Mesothelial cell of epicardium (in vitro differentiated cells): ENCODE measurements at regions not wholly inside any gene's neighbourhood (a gene's known extent, or its start where the extent isn't known, plus 50 kb on each side); places are given as distances from the start of the nearest gene placed in this dataset.

Experiments used
- DNase-seq, 2 experiments: peaks; one replicate each; pipeline ENCODE4 v3.0.0; 2021; ENCODE audit warnings: low spot score in 2 of 2; ENCODE audit not compliant: unreplicated experiment in 2 of 2
- H3K27ac Mint-ChIP-seq: 2 replicates; pipeline ENCODE4 v1.8.0; 2021; ENCODE audit warnings: mixed read lengths
- H3K27me3 Mint-ChIP-seq: 2 replicates; pipeline ENCODE4 v1.8.0; 2021; ENCODE audit warnings: low read depth, mixed read lengths
- H3K36me3 Mint-ChIP-seq: 2 replicates; pipeline ENCODE4 v1.8.0; 2021; ENCODE audit warnings: mixed read lengths
- H3K4me1 Mint-ChIP-seq: 2 replicates; pipeline ENCODE4 v1.8.0; 2021; ENCODE audit warnings: mixed read lengths
- H3K4me3 Mint-ChIP-seq: 2 replicates; pipeline ENCODE4 v1.8.0; 2021; ENCODE audit warnings: mild to moderate bottlenecking, moderate library complexity, mixed read lengths
- H3K9me3 Mint-ChIP-seq: 2 replicates; pipeline ENCODE4 v1.8.0; 2021; ENCODE audit warnings: mixed read lengths
- TF ChIP-seq, protein P1 (sequence below): fragments of 200-600 bp; sonication (generic); IDR thresholded peaks from one replicate; pipeline ENCODE4 v1.5.0; 2021; ENCODE audit warnings: antibody characterized with exemption; ENCODE audit not compliant: unreplicated experiment

DNA sequence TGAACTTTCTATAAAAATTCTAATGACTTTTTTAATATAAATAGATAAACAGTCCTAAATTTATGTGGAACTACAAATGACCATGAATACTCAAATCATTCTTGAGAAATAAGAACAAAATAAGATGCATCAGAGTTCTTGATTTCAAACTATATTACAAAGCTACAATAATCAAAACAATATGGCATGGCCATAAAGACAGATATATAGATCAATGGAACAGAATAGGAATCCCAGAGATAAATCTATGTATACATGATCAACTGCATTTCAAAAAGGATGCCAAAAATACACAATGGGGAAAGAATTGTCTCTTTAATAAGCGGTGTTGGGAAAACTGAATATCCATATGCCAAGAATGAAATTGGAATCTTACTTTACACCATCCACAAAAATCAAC lies 98.4 kb upstream of the IL15 start:
- no peak overlapping the region for H3K27ac Mint-ChIP-seq
- H3K9me3 Mint-ChIP-seq: peaks cover 40% of the 10 kb centered on the region
- H3K27me3 Mint-ChIP-seq: no peaks in the 10 kb centered on the region
- no peaks in the 10 kb centered on the region for H3K4me1 Mint-ChIP-seq
- DNase-seq: no peak
- no peak overlapping the region for H3K4me3 Mint-ChIP-seq
- H3K36me3 Mint-ChIP-seq: peaks cover 9% of the 10 kb centered on the region
- TF ChIP-seq, protein P1, sequence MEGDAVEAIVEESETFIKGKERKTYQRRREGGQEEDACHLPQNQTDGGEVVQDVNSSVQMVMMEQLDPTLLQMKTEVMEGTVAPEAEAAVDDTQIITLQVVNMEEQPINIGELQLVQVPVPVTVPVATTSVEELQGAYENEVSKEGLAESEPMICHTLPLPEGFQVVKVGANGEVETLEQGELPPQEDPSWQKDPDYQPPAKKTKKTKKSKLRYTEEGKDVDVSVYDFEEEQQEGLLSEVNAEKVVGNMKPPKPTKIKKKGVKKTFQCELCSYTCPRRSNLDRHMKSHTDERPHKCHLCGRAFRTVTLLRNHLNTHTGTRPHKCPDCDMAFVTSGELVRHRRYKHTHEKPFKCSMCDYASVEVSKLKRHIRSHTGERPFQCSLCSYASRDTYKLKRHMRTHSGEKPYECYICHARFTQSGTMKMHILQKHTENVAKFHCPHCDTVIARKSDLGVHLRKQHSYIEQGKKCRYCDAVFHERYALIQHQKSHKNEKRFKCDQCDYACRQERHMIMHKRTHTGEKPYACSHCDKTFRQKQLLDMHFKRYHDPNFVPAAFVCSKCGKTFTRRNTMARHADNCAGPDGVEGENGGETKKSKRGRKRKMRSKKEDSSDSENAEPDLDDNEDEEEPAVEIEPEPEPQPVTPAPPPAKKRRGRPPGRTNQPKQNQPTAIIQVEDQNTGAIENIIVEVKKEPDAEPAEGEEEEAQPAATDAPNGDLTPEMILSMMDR: no peak

DNA sequence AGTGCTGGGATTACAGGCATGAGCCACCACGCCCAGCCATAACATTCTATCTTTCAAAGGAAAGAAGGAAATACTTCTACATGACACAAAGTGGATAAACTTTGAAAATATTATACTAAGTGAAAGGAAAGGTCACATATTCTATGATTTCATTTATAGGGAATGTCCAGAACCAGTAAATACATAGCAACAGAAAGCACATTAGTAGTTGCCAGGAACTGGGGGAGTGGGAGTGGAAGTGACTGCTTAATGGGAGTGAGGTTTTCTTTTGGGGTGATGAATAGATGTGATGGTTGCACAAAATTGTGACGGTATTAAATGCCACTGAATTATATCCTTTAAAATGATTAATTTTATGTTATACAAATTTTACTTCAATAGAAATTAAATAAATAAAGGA lies 95.7 kb upstream of the IL15 start:
- DNase-seq: no peak
- no peaks in the 10 kb centered on the region for H3K27me3 Mint-ChIP-seq
- peaks cover 28% of the 10 kb centered on the region for H3K9me3 Mint-ChIP-seq
- H3K4me1 Mint-ChIP-seq: no peaks in the 10 kb centered on the region
- H3K36me3 Mint-ChIP-seq: peaks cover 9% of the 10 kb centered on the region
- TF ChIP-seq, protein P1: no peak
- peak overlapping the region; percentile 25 for H3K27ac Mint-ChIP-seq
- H3K4me3 Mint-ChIP-seq: no peak overlapping the region

DNA sequence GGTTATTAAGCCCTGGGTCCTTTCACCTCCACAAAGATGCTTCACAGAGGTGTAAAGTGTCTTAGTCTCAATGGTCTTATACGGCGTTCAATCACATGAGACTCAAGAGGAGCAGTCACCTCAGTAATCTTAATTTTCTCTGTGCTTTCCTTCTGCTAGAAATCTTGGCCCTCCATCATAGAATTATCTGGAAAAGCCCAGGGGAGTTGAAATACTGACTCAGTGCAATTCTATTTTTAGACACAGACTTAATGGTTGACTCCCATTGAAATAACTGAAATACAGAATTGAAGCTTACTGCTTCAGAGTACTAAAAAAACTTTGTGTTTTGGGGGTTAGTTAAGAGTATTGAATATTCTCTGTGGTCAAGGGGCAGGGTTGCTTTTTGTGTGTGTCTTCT lies 94.5 kb upstream of the IL15 start:
- Mint-ChIP-seq H3K27me3 (no peaks in the 10 kb centered on the region), H3K27ac (no peak overlapping the region), H3K4me3 (no peak overlapping the region), H3K36me3 (peaks cover 9% of the 10 kb centered on the region), H3K4me1 (no peaks in the 10 kb centered on the region), H3K9me3 (peaks cover 28% of the 10 kb centered on the region)
- TF ChIP-seq, protein P1: no peak
- DNase-seq: no peak

DNA sequence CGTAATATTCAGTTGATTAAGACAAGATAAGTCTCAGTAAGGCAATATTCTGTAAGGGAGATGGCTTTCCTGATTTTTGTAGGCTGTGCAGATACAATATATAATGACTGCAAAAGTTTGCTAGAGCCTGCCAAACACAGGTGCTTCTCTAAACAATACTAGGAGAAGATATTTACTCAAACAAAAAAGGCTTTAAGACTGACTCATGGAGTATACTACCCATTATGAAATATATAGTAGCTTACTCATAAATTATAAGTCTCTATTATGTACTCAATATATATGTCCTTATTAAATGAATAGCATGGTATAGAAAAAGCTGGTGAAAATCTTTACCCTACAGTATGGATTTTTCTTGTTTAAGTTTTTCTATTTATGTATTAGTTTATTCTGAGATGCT lies 93.2 kb upstream of the IL15 start:
- no peak for DNase-seq
- Mint-ChIP-seq H3K27ac (no peak overlapping the region), H3K4me1 (no peaks in the 10 kb centered on the region), H3K27me3 (peaks cover 2% of the 10 kb centered on the region), H3K4me3 (no peak overlapping the region), H3K9me3 (peaks cover 23% of the 10 kb centered on the region), H3K36me3 (peaks cover 7% of the 10 kb centered on the region)
- TF ChIP-seq, protein P1: no peak

DNA sequence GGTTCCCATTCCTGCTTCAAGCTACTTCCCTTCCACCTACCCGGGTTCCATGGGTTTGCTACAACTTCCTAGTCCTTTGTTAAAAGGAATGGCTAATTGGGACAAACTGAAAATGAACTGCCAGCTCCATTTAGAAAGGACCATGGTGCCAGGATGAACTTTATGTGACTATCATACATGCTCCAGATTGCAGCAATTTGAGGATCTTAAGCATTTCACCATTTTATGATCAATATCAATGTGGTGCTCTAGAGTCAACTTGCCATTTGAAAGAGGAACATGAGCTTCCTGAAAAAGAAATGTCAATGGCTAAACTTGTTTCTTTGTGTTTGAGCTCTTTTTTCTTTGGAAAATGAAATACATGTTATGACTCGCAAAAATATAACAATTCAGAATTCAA lies 92.7 kb upstream of the IL15 start:
- Mint-ChIP-seq H3K9me3 (peaks cover 20% of the 10 kb centered on the region), H3K4me3 (no peak overlapping the region), H3K27ac (no peak overlapping the region), H3K27me3 (peaks cover 2% of the 10 kb centered on the region), H3K4me1 (no peaks in the 10 kb centered on the region), H3K36me3 (peaks cover 2% of the 10 kb centered on the region)
- no peak for DNase-seq
- TF ChIP-seq, protein P1: no peak

DNA sequence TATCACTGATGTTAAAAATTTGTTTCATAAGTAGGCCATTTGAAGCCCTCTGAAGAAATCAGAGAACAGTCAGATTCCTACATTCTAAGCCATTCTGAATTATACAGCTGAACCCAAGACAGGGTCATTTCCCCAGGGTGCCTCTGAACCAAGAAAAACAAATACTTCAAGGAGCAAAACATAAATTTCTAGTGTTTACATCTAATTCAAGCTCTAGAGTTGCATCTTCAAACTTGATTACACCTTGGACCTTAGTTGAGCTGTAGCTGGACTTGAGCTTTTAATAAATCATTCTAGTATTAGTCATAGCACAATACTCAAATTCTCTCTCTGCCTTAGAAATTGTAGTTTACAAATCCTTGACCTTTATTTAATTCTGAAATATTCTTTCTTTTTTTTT lies 87.6 kb upstream of the IL15 start:
- H3K9me3 Mint-ChIP-seq: peaks cover 28% of the 10 kb centered on the region
- H3K27ac Mint-ChIP-seq: no peak overlapping the region
- no peaks in the 10 kb centered on the region for H3K4me1 Mint-ChIP-seq
- peaks cover 2% of the 10 kb centered on the region for H3K27me3 Mint-ChIP-seq
- TF ChIP-seq, protein P1: no peak
- H3K36me3 Mint-ChIP-seq: no peaks in the 10 kb centered on the region
- H3K4me3 Mint-ChIP-seq: no peak overlapping the region
- DNase-seq: no peak
